Parathyroid adenoma (tissue), 2 donors: ENCODE measurements at regions not wholly inside any gene's neighbourhood (a gene's known extent, or its start where the extent isn't known, plus 50 kb on each side); places are given as distances from the start of the nearest gene placed in this dataset.

Experiments used
- H2AFZ ChIP-seq: fragments of 300-600 bp; sonication (generic); one replicate; pipeline ENCODE4 v1.7.0; 2017; ENCODE audit warnings: antibody characterized with exemption, mild to moderate bottlenecking
- H3K27ac ChIP-seq: fragments of 300-600 bp; sonication (generic); one replicate; pipeline ENCODE4 v1.7.0; 2017
- H3K27me3 ChIP-seq: fragments of 300-600 bp; sonication (generic); one replicate; pipeline ENCODE4 v1.7.0; 2017; ENCODE audit warnings: low read length; ENCODE audit not compliant: control insufficient read depth, insufficient read depth
- H3K36me3 ChIP-seq: fragments of 300-600 bp; sonication (generic); one replicate; pipeline ENCODE4 v1.7.0; 2017; ENCODE audit warnings: low read length; ENCODE audit not compliant: control insufficient read depth, insufficient read depth
- H3K4me1 ChIP-seq: fragments of 300-600 bp; sonication (generic); one replicate; pipeline ENCODE4 v1.7.0; 2017; ENCODE audit warnings: control low read depth
- H3K4me2 ChIP-seq: fragments of 300-600 bp; sonication (generic); one replicate; pipeline ENCODE4 v1.7.0; 2017; ENCODE audit warnings: low read length
- H3K4me3 ChIP-seq: fragments of 300-600 bp; sonication (generic); one replicate; pipeline ENCODE4 v1.7.0; 2017; ENCODE audit warnings: low read depth, low read length
- H3K79me2 ChIP-seq: fragments of 300-600 bp; sonication (generic); one replicate; pipeline ENCODE4 v1.7.0; 2017; ENCODE audit warnings: control low read depth
- H3K9ac ChIP-seq: fragments of 300-600 bp; sonication (generic); one replicate; pipeline ENCODE4 v1.7.0; 2017; ENCODE audit warnings: mild to moderate bottlenecking
- H3K9me3 ChIP-seq: fragments of 300-600 bp; sonication (generic); one replicate; pipeline ENCODE4 v1.7.0; 2017; ENCODE audit warnings: low read length; ENCODE audit not compliant: control insufficient read depth
- CTCF ChIP-seq: fragments of 300-600 bp; sonication (generic); IDR thresholded peaks from one replicate; pipeline ENCODE4 v1.7.0; 2017; ENCODE audit warnings: antibody characterized with exemption, mild to moderate bottlenecking
- donor health status: primary hyperparathyroidism.

GRCh38 chr17:14760719-14761411 lies 460.0 kb downstream of the HS3ST3B1 start:
- Histone ChIP-seq H3K4me1 (no peaks in the 10 kb centered on the region), H3K9me3 (no peaks in the 10 kb centered on the region), H3K4me2 (no peak overlapping the region), H3K4me3 (no peak overlapping the region), H3K27ac (no peak overlapping the region), H3K79me2 (no peaks in the 10 kb centered on the region), H3K36me3 (no peaks in the 10 kb centered on the region), H3K27me3 (no peaks in the 10 kb centered on the region), H3K9ac (no peak overlapping the region), H2AFZ (no peak overlapping the region)
- no peak for TF ChIP-seq CTCF

GRCh38 chr17:14760212-14760611 lies 459.3 kb downstream of the HS3ST3B1 start:
- no peak for TF ChIP-seq CTCF
- no peaks in the 10 kb centered on the region for H3K9me3 ChIP-seq
- no peak overlapping the region for H3K4me3 ChIP-seq
- no peaks in the 10 kb centered on the region for H3K36me3 ChIP-seq
- H3K4me1 ChIP-seq = no peaks in the 10 kb centered on the region
- H3K4me2 ChIP-seq = no peak overlapping the region
- H3K27me3 ChIP-seq = no peaks in the 10 kb centered on the region
- no peak overlapping the region for H3K27ac ChIP-seq
- H3K9ac ChIP-seq = no peak overlapping the region
- H2AFZ ChIP-seq = no peak overlapping the region
- H3K79me2 ChIP-seq = no peaks in the 10 kb centered on the region

- no peak overlapping the region for H3K4me3 ChIP-seq
- H3K27me3 ChIP-seq = no peaks in the 10 kb centered on the region
- no peak overlapping the region for H2AFZ ChIP-seq
- H3K79me2 ChIP-seq = no peaks in the 10 kb centered on the region
- H3K4me2 ChIP-seq = no peak overlapping the region
- no peaks in the 10 kb centered on the region for H3K4me1 ChIP-seq
- no peaks in the 10 kb centered on the region for H3K36me3 ChIP-seq
- no peak for TF ChIP-seq CTCF
- no peak overlapping the region for H3K27ac ChIP-seq
- no peak overlapping the region for H3K9ac ChIP-seq
- H3K9me3 ChIP-seq = no peaks in the 10 kb centered on the region
These were observed 458.4 kb downstream of the HS3ST3B1 start for GRCh38 chr17:14759325-14759724.

GRCh38 chr17:14756479-14756878 lies 455.6 kb downstream of the HS3ST3B1 start:
- H3K4me3 ChIP-seq = no peak overlapping the region
- H3K9ac ChIP-seq = no peak overlapping the region
- H3K36me3 ChIP-seq = no peaks in the 10 kb centered on the region
- no peaks in the 10 kb centered on the region for H3K4me1 ChIP-seq
- no peak overlapping the region for H2AFZ ChIP-seq
- no peaks in the 10 kb centered on the region for H3K9me3 ChIP-seq
- H3K27ac ChIP-seq = no peak overlapping the region
- no peak overlapping the region for H3K4me2 ChIP-seq
- H3K27me3 ChIP-seq = no peaks in the 10 kb centered on the region
- no peaks in the 10 kb centered on the region for H3K79me2 ChIP-seq
- TF ChIP-seq CTCF = no peak

GRCh38 chr17:14755002-14755401 lies 454.1 kb downstream of the HS3ST3B1 start:
- no peak for TF ChIP-seq CTCF
- Histone ChIP-seq H3K4me3 (no peak overlapping the region), H3K36me3 (no peaks in the 10 kb centered on the region), H3K9me3 (no peaks in the 10 kb centered on the region), H3K4me1 (no peaks in the 10 kb centered on the region), H3K79me2 (no peaks in the 10 kb centered on the region), H3K4me2 (no peak overlapping the region), H2AFZ (no peak overlapping the region), H3K27ac (no peak overlapping the region), H3K27me3 (no peaks in the 10 kb centered on the region), H3K9ac (no peak overlapping the region)
